K562 (cell line): ENCODE measurements at regions not wholly inside any gene's neighbourhood (a gene's known extent, or its start where the extent isn't known, plus 50 kb on each side); places are given as distances from the start of the nearest gene placed in this dataset.

Source experiments
- ATAC-seq: fragments of 200-7000 bp; cut with Tn5 transposase; 3 replicates; pipeline ENCODE4 v1.9.1; 2020; ENCODE audit warnings: moderate library complexity
- BruUV-seq: library from RNA; stranded (reverse); fragments of 400-500 nt; replicated peaks from 2 replicates; lab custom pipeline; 2021; lab: Mats Ljungman, UMichigan
- CTCF ChIA-PET: fragments of 300-600 bp; formaldehyde crosslinking; extraction: SDS; loops from one replicate; lab custom pipeline; 2021; ENCODE audit warnings: low intra/inter-chr PET ratio; lab: Yijun Ruan, JAX
- POLR2A ChIA-PET: fragments of 300-600, 350-650 bp; sonication (Branson Sonifier 250); formaldehyde crosslinking; extraction: SDS; loops from one replicate; lab custom pipeline; 2021; ENCODE audit warnings: antibody characterized with exemption, inconsistent platforms; lab: Yijun Ruan, JAX
- DNase-seq, 4 experiments: peaks; one replicate each; pipeline versions ENCODE4 v3.0.0 to v3.0.0-alpha.2; 2011 to 2018; ENCODE audit warnings: low spot score in 3 of 4, mixed read lengths in 3 of 4; ENCODE audit errors: extremely low read depth in 1 of 4
- FAIRE-seq: peaks from 2 replicates; lab custom pipeline; 2011; peaks lifted over from hg19 to GRCh38; lab: Jason Lieb, UNC
- H2AFZ ChIP-seq: 2 replicates; pipeline ENCODE4 v1.6.0; 2011; ENCODE audit warnings: low read depth, low read length, control low read depth, inconsistent platforms
- H3K27ac ChIP-seq: fragments of 200-600 bp; 3 replicates; pipeline ENCODE4 v1.8.0; 2011; ENCODE audit warnings: low read depth, mild to moderate bottlenecking, control low read depth, inconsistent platforms, low read length, moderate library complexity, mixed read lengths; ENCODE audit errors: extremely low read depth
- H3K27me3 ChIP-seq, 2 experiments: fragments of 300-600 bp in 1 of 2; 2 replicates in 1 of 2; 3 replicates in 1 of 2; pipeline versions ENCODE4 v1.6.0 to v1.8.0; 2011; ENCODE audit warnings: inconsistent platforms in 2 of 2, low read length in 2 of 2, mild to moderate bottlenecking in 1 of 2, mixed read lengths in 1 of 2, moderate library complexity in 1 of 2; ENCODE audit not compliant: control insufficient read depth in 2 of 2, insufficient read depth in 2 of 2
- H3K36me3 ChIP-seq: fragments of 300-600 bp; 3 replicates; pipeline ENCODE4 v1.8.0; 2011; ENCODE audit warnings: mild to moderate bottlenecking, low read length, inconsistent platforms; ENCODE audit not compliant: control insufficient read depth, insufficient read depth
- H3K4me1 ChIP-seq, 2 experiments: fragments of 200-600 bp in 1 of 2; replicated peaks in 1 of 2; 2 replicates in 1 of 2; 3 replicates in 1 of 2; pipeline versions ENCODE4 v1.5.1 to v1.8.0; 2011; ENCODE audit warnings: inconsistent platforms in 2 of 2, low read length in 2 of 2, mild to moderate bottlenecking in 1 of 2, mixed read lengths in 1 of 2, moderate library complexity in 1 of 2; ENCODE audit not compliant: control insufficient read depth in 2 of 2, insufficient read depth in 2 of 2
- H3K4me2 ChIP-seq: 2 replicates; pipeline ENCODE4 v1.6.1; 2011; ENCODE audit warnings: low read length, control low read depth, inconsistent platforms, mixed read lengths; ENCODE audit not compliant: insufficient read depth
- H3K4me3 ChIP-seq: fragments of 200-600 bp; sonication (generic), shearing (Covaris generic); 2 replicates; pipeline ENCODE4 v1.5.1; 2016; ENCODE audit warnings: control low read depth, inconsistent platforms
- H3K79me2 ChIP-seq: fragments of 200-600 bp; 3 replicates; pipeline ENCODE4 v1.8.0; 2011; ENCODE audit warnings: low read length, inconsistent platforms; ENCODE audit not compliant: control insufficient read depth, insufficient read depth
- H3K9ac ChIP-seq, 2 experiments: 2 replicates each; pipeline versions ENCODE4 v1.6.0 to v1.6.1; 2011; ENCODE audit warnings: low read depth in 2 of 2, low read length in 2 of 2, control low read depth in 1 of 2, inconsistent platforms in 1 of 2, mild to moderate bottlenecking in 1 of 2, mixed read lengths in 1 of 2; ENCODE audit not compliant: insufficient read depth in 1 of 2
- H3K9me1 ChIP-seq: one replicate; pipeline ENCODE4 v1.6.0; 2011; ENCODE audit warnings: inconsistent platforms, mild to moderate bottlenecking, low read length, moderate library complexity; ENCODE audit not compliant: control insufficient read depth, insufficient read depth
- H3K9me3 ChIP-seq: replicated peaks from 2 replicates; pipeline ENCODE4 v1.5.1; 2011; ENCODE audit warnings: low read depth, low read length, inconsistent platforms; ENCODE audit not compliant: control insufficient read depth, insufficient read depth
- H4K20me1 ChIP-seq: replicated peaks from 2 replicates; pipeline ENCODE4 v1.6.1; 2011; ENCODE audit warnings: low read length, inconsistent platforms, mixed read lengths; ENCODE audit not compliant: control insufficient read depth, insufficient read depth
- ARHGAP35 ChIP-seq: fragments of 450-650 bp; IDR thresholded peaks from 2 replicates; pipeline ENCODE4 v1.6.1; 2018; ENCODE audit not compliant: partially characterized antibody
- ATF7 ChIP-seq: fragments of 450-650 bp; IDR thresholded peaks from 2 replicates; pipeline ENCODE4 v1.7.1; 2014; ENCODE audit warnings: mild to moderate bottlenecking, moderate library complexity
- CBFA2T3 ChIP-seq: fragments of 450-650 bp; IDR thresholded peaks from 2 replicates; pipeline ENCODE4 v1.6.1; 2017
- HNRNPUL1 ChIP-seq: fragments of 200-400 bp; formaldehyde crosslinking; IDR thresholded peaks from 2 replicates; pipeline ENCODE4 v1.6.1; 2017; ENCODE audit warnings: low read length
- LEF1 ChIP-seq: fragments of 450-650 bp; IDR thresholded peaks from 2 replicates; pipeline ENCODE4 v1.6.1; 2016; ENCODE audit warnings: mild to moderate bottlenecking
- RNF2 ChIP-seq: sonication (generic); IDR thresholded peaks from 2 replicates; pipeline ENCODE4 v1.6.1; 2016
- SOX6 ChIP-seq: fragments of 450-650 bp; IDR thresholded peaks from 2 replicates; pipeline ENCODE4 v1.6.1; 2014; ENCODE audit warnings: mild to moderate bottlenecking
- ZNF518B ChIP-seq: fragments of 250-450 bp; sonication (Bioruptor Pico); IDR thresholded peaks from 2 replicates; pipeline ENCODE4 v1.5.0; 2021; ENCODE audit warnings: mild to moderate bottlenecking, moderate library complexity
- WGBS: fragments of 100-300 bp; shearing (Covaris generic); methylation state at CpG from one replicate; pipeline ENCODE4 v1.1.6; 2016; ENCODE audit warnings: low coverage, mixed read lengths; ENCODE audit not compliant: insufficient coverage; ENCODE audit errors: missing lambda C conversion rate; 5-methylcytosine and 5-hydroxymethylcytosine counted together
- in situ Hi-C: fragments of 300-500 bp; cut with MboI; formaldehyde crosslinking; loops from 4 replicates; pipeline ENCODE4 v1.15.0; 2018; ENCODE audit warnings: inconsistent platforms, mixed read lengths
- intact Hi-C: fragments of 100-400 bp; cut with micrococcal nuclease; formaldehyde crosslinking; loops from 2 replicates; pipeline ENCODE4 v1.14.2; 2022
- TF ChIP-seq, protein P1 (sequence below): IDR thresholded peaks from 2 replicates; pipeline ENCODE4 v1.6.1; 2011; ENCODE audit warnings: borderline replicate concordance, low read depth, mild to moderate bottlenecking, moderate library complexity, low read length; ENCODE audit not compliant: insufficient read depth, poor library complexity, severe bottlenecking
- TF ChIP-seq, protein P2 (sequence below): fragments of 250-450 bp; sonication (Bioruptor Pico); IDR thresholded peaks from 2 replicates; pipeline ENCODE4 v1.5.0; 2021

DNA sequence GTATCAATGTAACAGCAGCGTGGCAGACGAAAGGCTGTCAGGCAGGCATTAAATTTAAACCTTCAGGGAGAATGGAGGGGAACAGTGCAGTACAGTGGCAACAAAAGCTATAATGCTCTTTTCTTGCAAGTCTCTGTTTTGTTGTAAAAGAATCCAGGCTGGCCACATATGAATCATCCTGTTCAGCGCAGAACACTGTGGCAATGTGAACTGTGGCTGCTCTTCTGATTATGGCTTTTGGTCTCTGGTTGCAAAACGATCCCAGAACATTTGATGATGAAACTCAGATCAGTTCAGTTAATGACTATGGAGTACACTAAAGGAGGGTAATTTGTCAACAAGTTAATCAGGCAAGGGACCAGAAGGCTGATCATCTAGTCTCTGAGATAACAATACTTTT is 219.7 kb upstream of the SGO1 start:
- 0% methylated on average over 4 of the region's 4 CpGs for WGBS
- ChIA-PET CTCF (no interaction called here), POLR2A (no interaction called here)
- ATAC-seq (no peak), FAIRE-seq (no peak), DNase-seq (no peak)
- H3K27ac ChIP-seq: no peak overlapping the region
- no peak overlapping the region for H3K9ac ChIP-seq
- intact Hi-C loops: no loop called here
- BruUV-seq: no TSS peak
- no peaks in the 10 kb centered on the region for H3K79me2 ChIP-seq
- H3K4me2 ChIP-seq: no peak overlapping the region
- H3K4me1 ChIP-seq: no peaks in the 10 kb centered on the region
- H3K36me3 ChIP-seq: no peaks in the 10 kb centered on the region
- H3K9me1 ChIP-seq: no peaks in the 10 kb centered on the region
- no peaks in the 10 kb centered on the region for H4K20me1 ChIP-seq
- H3K4me3 ChIP-seq: no peak overlapping the region
- no peak overlapping the region for H2AFZ ChIP-seq
- no peaks in the 10 kb centered on the region for H3K9me3 ChIP-seq
- H3K27me3 ChIP-seq: no peaks in the 10 kb centered on the region; a peak in 1 of 5 replicates
- TF ChIP-seq, protein P1, sequence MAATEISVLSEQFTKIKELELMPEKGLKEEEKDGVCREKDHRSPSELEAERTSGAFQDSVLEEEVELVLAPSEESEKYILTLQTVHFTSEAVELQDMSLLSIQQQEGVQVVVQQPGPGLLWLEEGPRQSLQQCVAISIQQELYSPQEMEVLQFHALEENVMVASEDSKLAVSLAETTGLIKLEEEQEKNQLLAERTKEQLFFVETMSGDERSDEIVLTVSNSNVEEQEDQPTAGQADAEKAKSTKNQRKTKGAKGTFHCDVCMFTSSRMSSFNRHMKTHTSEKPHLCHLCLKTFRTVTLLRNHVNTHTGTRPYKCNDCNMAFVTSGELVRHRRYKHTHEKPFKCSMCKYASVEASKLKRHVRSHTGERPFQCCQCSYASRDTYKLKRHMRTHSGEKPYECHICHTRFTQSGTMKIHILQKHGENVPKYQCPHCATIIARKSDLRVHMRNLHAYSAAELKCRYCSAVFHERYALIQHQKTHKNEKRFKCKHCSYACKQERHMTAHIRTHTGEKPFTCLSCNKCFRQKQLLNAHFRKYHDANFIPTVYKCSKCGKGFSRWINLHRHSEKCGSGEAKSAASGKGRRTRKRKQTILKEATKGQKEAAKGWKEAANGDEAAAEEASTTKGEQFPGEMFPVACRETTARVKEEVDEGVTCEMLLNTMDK: no peak
- TF ChIP-seq SOX6 (no peak), ATF7 (no peak), LEF1 (no peak)
- in situ Hi-C loops: no loop called here

- Histone ChIP-seq H3K4me3 (no peak overlapping the region), H2AFZ (no peak overlapping the region), H3K36me3 (no peaks in the 10 kb centered on the region), H3K4me2 (no peak overlapping the region), H3K79me2 (no peaks in the 10 kb centered on the region), H3K9me1 (no peaks in the 10 kb centered on the region), H4K20me1 (no peaks in the 10 kb centered on the region), H3K9me3 (no peaks in the 10 kb centered on the region), H3K27ac (no peak overlapping the region), H3K9ac (no peak overlapping the region), H3K4me1 (no peaks in the 10 kb centered on the region), H3K27me3 (no peaks in the 10 kb centered on the region; a peak in 1 of 5 replicates)
- ChIA-PET POLR2A (interaction anchor here (1.1 to 1.6 kb wide), 2 partner anchors 9 to 18 kb away, joined by 3 to 4 read pairs; no protein-coding TSS in a partner anchor), CTCF (no interaction called here)
- no peak for DNase-seq
- FAIRE-seq: no peak
- ATAC-seq: no peak
- 3% methylated on average over 3 of the region's 3 CpGs for WGBS
- in situ Hi-C loops: no loop called here
- intact Hi-C loops: no loop called here
- no TSS peak for BruUV-seq
- TF ChIP-seq HNRNPUL1 (no peak), CBFA2T3 (no peak), ARHGAP35 (no peak), RNF2 (no peak), ZNF518B (CRISPR knock-in tag) (no peak)
- TF ChIP-seq, protein P2, sequence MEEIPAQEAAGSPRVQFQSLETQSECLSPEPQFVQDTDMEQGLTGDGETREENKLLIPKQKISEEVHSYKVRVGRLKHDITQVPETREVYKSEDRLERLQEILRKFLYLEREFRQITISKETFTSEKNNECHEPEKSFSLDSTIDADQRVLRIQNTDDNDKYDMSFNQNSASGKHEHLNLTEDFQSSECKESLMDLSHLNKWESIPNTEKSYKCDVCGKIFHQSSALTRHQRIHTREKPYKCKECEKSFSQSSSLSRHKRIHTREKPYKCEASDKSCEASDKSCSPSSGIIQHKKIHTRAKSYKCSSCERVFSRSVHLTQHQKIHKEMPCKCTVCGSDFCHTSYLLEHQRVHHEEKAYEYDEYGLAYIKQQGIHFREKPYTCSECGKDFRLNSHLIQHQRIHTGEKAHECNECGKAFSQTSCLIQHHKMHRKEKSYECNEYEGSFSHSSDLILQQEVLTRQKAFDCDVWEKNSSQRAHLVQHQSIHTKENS (CRISPR knock-in tag): no peak
These were observed 219.2 kb upstream of the SGO1 start for GRCh38 chr3:20405231-20405630.
